ENCODE measurements at regions not wholly inside any gene's neighbourhood (a gene's known extent, or its start where the extent isn't known, plus 50 kb on each side); places are given as distances from the start of the nearest gene placed in this dataset.

DNA sequence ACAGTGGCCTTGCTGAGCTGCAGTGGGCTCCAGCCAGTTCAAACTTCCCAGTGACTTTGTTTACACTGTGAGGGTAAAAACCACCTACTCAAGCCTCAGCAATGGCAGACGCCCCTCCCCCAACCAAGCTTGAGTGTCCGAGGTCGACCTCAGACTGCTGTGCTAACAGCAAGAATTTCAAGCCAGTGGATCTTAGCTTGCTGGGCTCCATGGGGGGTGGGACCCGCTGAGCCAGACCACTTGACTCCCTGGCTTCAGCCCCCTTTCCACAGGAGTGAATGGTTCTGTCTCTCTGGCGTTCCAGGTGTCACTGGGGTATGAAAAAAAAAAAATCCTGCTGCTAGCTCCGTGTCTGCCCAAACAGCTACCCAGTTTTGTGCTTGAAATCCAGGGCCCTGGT, 168.9 kb upstream of the INTU start:
- Histone ChIP-seq H3K27me3 (ENCODE audit: control insufficient read depth in 1 of 2, insufficient read depth in 2 of 2, low read length in 2 of 2) (no peaks in the 10 kb centered on the region), H4K20me1 (ENCODE audit: insufficient read depth, low read length) (no peaks in the 10 kb centered on the region), H2AFZ (ENCODE audit: low read length) (no peak overlapping the region), H3K4me1 (ENCODE audit: insufficient read depth, low read length) (no peaks in the 10 kb centered on the region), H3K27ac (ENCODE audit: extremely low read length, insufficient read depth, low read length) (no peak overlapping the region), H3K79me2 (ENCODE audit: insufficient read depth, low read length) (no peaks in the 10 kb centered on the region), H3K36me3 (replicated peaks in 1 of 2; ENCODE audit: control insufficient read depth in 1 of 2, insufficient read depth in 2 of 2, low read length in 2 of 2) (no peaks in the 10 kb centered on the region), H3K9ac (ENCODE audit: insufficient read depth, low read depth, low read length) (no peak overlapping the region), H3K4me3 (replicated peaks in 1 of 3; ENCODE audit: insufficient read depth in 1 of 3, low read depth in 2 of 3, low read length in 3 of 3) (no peak overlapping the region), H3K9me3 (ENCODE audit: low read length) (no peaks in the 10 kb centered on the region), H3K4me2 (ENCODE audit: low read depth, low read length) (peak overlapping the region; percentile 27; the same call in 1 of the 2 replicates)
- ChIA-PET POLR2A (no interaction called here), CTCF (ENCODE audit: low intra/inter-chr PET ratio, low total read pairs) (no interaction called here)
- DNase-seq (ENCODE audit: low spot score) (no peak), ATAC-seq (no peak), FAIRE-seq (no peak)
- no peak for TF ChIP-seq YY1 (IDR thresholded peaks at IDR 0.05; ENCODE audit: insufficient read depth, insufficient replicate concordance, low read depth, low read length)
- TF ChIP-seq XBP1 (CRISPR knock-in tag; IDR thresholded peaks at IDR 0.05) = no peak
- TF ChIP-seq HOXD1 (CRISPR knock-in tag; IDR thresholded peaks at IDR 0.05) = no peak
- no peak for TF ChIP-seq ZNF234 (CRISPR knock-in tag; conservative IDR thresholded peaks at IDR 0.05)
- TF ChIP-seq CBX2 (IDR thresholded peaks at IDR 0.05; ENCODE audit: low read depth, low read length) = no peak
- TF ChIP-seq CBX2 (CRISPR knock-in tag; IDR thresholded peaks at IDR 0.05; ENCODE audit: low read depth) = no peak
- no peak for TF ChIP-seq ZNF629 (CRISPR knock-in tag; conservative IDR thresholded peaks at IDR 0.05)
- TF ChIP-seq, protein P1, sequence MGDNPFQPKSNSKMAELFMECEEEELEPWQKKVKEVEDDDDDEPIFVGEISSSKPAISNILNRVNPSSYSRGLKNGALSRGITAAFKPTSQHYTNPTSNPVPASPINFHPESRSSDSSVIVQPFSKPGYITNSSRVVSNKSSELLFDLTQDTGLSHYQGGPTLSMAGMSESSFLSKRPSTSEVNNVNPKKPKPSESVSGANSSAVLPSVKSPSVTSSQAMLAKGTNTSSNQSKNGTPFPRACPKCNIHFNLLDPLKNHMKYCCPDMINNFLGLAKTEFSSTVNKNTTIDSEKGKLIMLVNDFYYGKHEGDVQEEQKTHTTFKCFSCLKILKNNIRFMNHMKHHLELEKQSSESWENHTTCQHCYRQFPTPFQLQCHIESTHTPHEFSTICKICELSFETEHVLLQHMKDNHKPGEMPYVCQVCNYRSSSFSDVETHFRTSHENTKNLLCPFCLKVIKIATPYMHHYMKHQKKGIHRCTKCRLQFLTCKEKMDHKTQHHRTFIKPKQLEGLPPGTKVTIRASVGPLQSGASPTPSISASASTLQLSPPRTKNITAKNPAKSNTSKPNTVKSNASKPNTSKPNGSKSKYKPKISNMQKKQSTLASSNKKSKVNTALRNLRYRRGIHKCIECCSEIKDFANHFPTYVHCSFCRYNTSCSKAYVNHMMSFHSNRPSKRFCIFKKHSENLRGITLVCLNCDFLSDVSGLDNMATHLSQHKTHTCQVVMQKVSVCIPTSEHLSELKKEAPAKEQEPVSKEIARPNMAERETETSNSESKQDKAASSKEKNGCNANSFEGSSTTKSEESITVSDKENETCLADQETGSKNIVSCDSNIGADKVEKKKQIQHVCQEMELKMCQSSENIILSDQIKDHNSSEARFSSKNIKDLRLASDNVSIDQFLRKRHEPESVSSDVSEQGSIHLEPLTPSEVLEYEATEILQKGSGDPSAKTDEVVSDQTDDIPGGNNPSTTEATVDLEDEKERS (CRISPR knock-in tag; IDR thresholded peaks at IDR 0.05) = no peak
- no peak for TF ChIP-seq ZZZ3 (CRISPR knock-in tag; IDR thresholded peaks at IDR 0.05; ENCODE audit: borderline replicate concordance)
- TF ChIP-seq, protein P2, sequence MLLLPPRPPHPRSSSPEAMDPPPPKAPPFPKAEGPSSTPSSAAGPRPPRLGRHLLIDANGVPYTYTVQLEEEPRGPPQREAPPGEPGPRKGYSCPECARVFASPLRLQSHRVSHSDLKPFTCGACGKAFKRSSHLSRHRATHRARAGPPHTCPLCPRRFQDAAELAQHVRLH (CRISPR knock-in tag; IDR thresholded peaks at IDR 0.05; ENCODE audit: borderline replicate concordance, low read depth) = no peak
- TF ChIP-seq, protein P3, sequence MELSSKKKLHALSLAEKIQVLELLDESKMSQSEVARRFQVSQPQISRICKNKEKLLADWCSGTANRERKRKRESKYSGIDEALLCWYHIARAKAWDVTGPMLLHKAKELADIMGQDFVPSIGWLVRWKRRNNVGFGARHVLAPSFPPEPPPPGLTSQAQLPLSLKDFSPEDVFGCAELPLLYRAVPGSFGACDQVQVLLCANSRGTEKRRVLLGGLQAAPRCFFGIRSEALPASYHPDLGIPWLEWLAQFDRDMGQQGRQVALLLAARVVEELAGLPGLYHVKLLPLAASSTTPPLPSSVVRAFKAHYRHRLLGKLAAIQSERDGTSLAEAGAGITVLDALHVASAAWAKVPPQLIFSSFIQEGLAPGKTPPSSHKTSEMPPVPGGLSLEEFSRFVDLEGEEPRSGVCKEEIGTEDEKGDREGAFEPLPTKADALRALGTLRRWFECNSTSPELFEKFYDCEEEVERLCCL (CRISPR knock-in tag; IDR thresholded peaks at IDR 0.05; ENCODE audit: borderline replicate concordance) = no peak
- intact Hi-C loops (cut with micrococcal nuclease; ENCODE audit: unreplicated experiment) = no loop called here
- 4% methylated on average over 6 of the region's 6 CpGs for WGBS (ENCODE audit: low lambda C conversion rate)
- in situ Hi-C loops (cut with HindIII; ENCODE audit: extremely low pct_ligation_motif_present, low pct_unique_long_range_greater_than_20kb) = no loop called here
- BruUV-seq (replicated peaks) = no TSS peak
